OCI-LY7 (cell line): ENCODE measurements at regions not wholly inside any gene's neighbourhood (a gene's known extent, or its start where the extent isn't known, plus 50 kb on each side); places are given as distances from the start of the nearest gene placed in this dataset.

Source experiments
- BruUV-seq: library from RNA; stranded (reverse); fragments of 400-500 nt; replicated peaks from 2 replicates; lab custom pipeline; 2021; lab: Mats Ljungman, UMichigan
- CTCF ChIA-PET: fragments of 300-600 bp; sonication (Branson Sonifier 250); formaldehyde crosslinking; loops from one replicate; lab custom pipeline; 2022; ENCODE audit warnings: antibody characterized with exemption; ENCODE audit not compliant: unreplicated experiment; lab: Charles Lee
- POLR2A ChIA-PET: fragments of 300-600 bp; sonication (Branson Sonifier 250); formaldehyde crosslinking; loops from one replicate; lab custom pipeline; 2022; ENCODE audit warnings: antibody characterized with exemption; lab: Charles Lee
- DNase-seq: peaks from one replicate; pipeline ENCODE4 v3.0.0-alpha.2; 2015; ENCODE audit warnings: low spot score
- H2AFZ ChIP-seq: fragments of 200-600 bp; sonication (generic), shearing (Covaris generic); 2 replicates; pipeline ENCODE4 v1.6.1; 2014; ENCODE audit warnings: mild to moderate bottlenecking, antibody characterized with exemption, low read length, moderate library complexity
- H3K27ac ChIP-seq: fragments of 200-600 bp; sonication (generic); 2 replicates; pipeline ENCODE4 v1.5.1; 2014; ENCODE audit warnings: mixed run types, low read depth, mild to moderate bottlenecking, moderate library complexity, low read length, inconsistent platforms; ENCODE audit not compliant: poor library complexity, severe bottlenecking
- H3K36me3 ChIP-seq: fragments of 200-600 bp; sonication (generic); 2 replicates; pipeline ENCODE4 v1.6.1; 2014; ENCODE audit warnings: mild to moderate bottlenecking, antibody characterized with exemption, low read length, moderate library complexity, mixed read lengths; ENCODE audit not compliant: insufficient read depth
- H3K4me1 ChIP-seq: fragments of 200-600 bp; sonication (generic); 2 replicates; pipeline ENCODE4 v1.5.1; 2014; ENCODE audit warnings: mild to moderate bottlenecking, low read length; ENCODE audit not compliant: insufficient read depth, poor library complexity, severe bottlenecking
- H3K4me2 ChIP-seq: fragments of 200-600 bp; sonication (generic); 2 replicates; pipeline ENCODE4 v1.6.1; 2014; ENCODE audit warnings: mild to moderate bottlenecking, low read length
- H3K4me3 ChIP-seq: fragments of 200-600 bp; sonication (generic); 2 replicates; pipeline ENCODE4 v1.5.1; 2014; ENCODE audit warnings: mild to moderate bottlenecking, low read depth, low read length; ENCODE audit not compliant: poor library complexity, severe bottlenecking
- H3K79me2 ChIP-seq: fragments of 200-600 bp; sonication (generic); 2 replicates; pipeline ENCODE4 v1.6.1; 2016; ENCODE audit warnings: low read depth, mild to moderate bottlenecking, low read length, moderate library complexity, mixed read lengths; ENCODE audit not compliant: insufficient read depth
- H3K9me2 ChIP-seq: fragments of 200-600 bp; sonication (generic); 2 replicates; pipeline ENCODE4 v1.6.1; 2016; ENCODE audit warnings: mild to moderate bottlenecking, low read length, mixed read lengths; ENCODE audit not compliant: insufficient read depth
- H3K9me3 ChIP-seq: fragments of 200-600 bp; sonication (generic); 2 replicates; pipeline ENCODE4 v1.6.1; 2014; ENCODE audit warnings: mild to moderate bottlenecking, mixed run types, low read length, mixed read lengths
- H4K20me1 ChIP-seq: fragments of 200-600 bp; sonication (generic); 2 replicates; pipeline ENCODE4 v1.6.1; 2014; ENCODE audit warnings: mild to moderate bottlenecking, antibody characterized with exemption, low read length, moderate library complexity, mixed read lengths; ENCODE audit not compliant: insufficient read depth
- EZH2phosphoT487 ChIP-seq: fragments of 200-600 bp; sonication (generic); IDR thresholded peaks from 2 replicates; pipeline ENCODE4 v1.6.1; 2018; ENCODE audit warnings: low read depth, borderline replicate concordance, mild to moderate bottlenecking, mixed run types, antibody characterized with exemption, low read length, moderate library complexity, mixed read lengths
- intact Hi-C: fragments of 100-400 bp; cut with micrococcal nuclease; formaldehyde crosslinking; loops from one replicate; pipeline ENCODE4 v1.10.0; 2022; ENCODE audit not compliant: unreplicated experiment
- TF ChIP-seq, protein P1 (sequence below): fragments of 200-600 bp; sonication (generic); conservative IDR thresholded peaks from 2 replicates; pipeline ENCODE4 v1.5.1; 2014; ENCODE audit warnings: mild to moderate bottlenecking, antibody characterized with exemption, low read length, moderate library complexity, mixed read lengths

DNA sequence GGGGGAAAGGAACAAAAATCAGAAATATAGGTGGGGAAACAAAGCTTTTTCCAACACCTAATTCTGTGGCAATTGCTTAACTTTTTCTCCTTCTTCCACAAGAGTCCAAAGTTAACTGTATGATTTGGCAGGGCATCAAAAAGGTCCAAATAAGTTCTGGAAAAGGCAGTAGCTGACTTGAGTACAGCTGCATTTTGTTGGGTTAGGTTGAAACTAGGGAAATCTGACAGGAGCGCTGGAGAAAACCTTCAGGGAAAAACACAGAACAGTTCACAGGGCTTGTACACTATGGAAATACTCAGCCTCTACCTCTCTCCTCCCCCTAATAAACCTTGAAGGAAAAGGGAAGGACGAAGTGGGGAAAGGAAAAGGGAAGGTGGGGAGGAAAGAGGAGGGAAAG is 438.6 kb downstream of the ZEB2 start:
- BruUV-seq: no TSS peak
- TF ChIP-seq EZH2phosphoT487: no peak
- TF ChIP-seq, protein P1, sequence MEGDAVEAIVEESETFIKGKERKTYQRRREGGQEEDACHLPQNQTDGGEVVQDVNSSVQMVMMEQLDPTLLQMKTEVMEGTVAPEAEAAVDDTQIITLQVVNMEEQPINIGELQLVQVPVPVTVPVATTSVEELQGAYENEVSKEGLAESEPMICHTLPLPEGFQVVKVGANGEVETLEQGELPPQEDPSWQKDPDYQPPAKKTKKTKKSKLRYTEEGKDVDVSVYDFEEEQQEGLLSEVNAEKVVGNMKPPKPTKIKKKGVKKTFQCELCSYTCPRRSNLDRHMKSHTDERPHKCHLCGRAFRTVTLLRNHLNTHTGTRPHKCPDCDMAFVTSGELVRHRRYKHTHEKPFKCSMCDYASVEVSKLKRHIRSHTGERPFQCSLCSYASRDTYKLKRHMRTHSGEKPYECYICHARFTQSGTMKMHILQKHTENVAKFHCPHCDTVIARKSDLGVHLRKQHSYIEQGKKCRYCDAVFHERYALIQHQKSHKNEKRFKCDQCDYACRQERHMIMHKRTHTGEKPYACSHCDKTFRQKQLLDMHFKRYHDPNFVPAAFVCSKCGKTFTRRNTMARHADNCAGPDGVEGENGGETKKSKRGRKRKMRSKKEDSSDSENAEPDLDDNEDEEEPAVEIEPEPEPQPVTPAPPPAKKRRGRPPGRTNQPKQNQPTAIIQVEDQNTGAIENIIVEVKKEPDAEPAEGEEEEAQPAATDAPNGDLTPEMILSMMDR: no peak
- CTCF ChIA-PET: interaction anchor here (0.6 kb wide), 1 partner anchor 105 kb away, joined by 3 read pairs; no protein-coding TSS in a partner anchor

DNA sequence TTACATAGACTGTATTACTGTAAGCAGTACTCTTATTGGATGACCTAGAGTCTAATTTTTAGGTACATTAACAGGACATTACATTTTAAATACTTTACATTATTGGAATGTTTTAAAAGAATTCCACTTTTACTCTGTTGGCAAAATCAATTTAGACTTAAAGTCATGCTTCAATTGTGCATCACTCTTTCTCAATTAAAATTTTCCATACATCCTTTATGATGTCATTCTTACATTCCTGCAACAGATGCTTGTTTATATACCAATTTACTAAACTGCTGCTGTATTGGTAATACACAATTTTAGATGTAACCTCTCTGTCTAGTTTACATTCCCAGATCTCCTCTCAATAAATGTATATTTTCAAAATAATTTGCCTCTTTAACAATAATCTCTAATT is 440.1 kb downstream of the ZEB2 start:
- Histone ChIP-seq H2AFZ (no peak overlapping the region), H3K9me2 (no peaks in the 10 kb centered on the region), H3K36me3 (no peaks in the 10 kb centered on the region), H4K20me1 (no peaks in the 10 kb centered on the region), H3K4me3 (no peak overlapping the region), H3K27ac (no peak overlapping the region), H3K9me3 (no peaks in the 10 kb centered on the region), H3K4me2 (no peak overlapping the region), H3K4me1 (no peaks in the 10 kb centered on the region), H3K79me2 (no peaks in the 10 kb centered on the region)
- ChIA-PET CTCF (no interaction called here), POLR2A (interaction anchor here (0.7 kb wide), 1 partner anchor 69 kb away, joined by 3 read pairs; no protein-coding TSS in a partner anchor)
- no peak for TF ChIP-seq EZH2phosphoT487
- TF ChIP-seq, protein P1: no peak
- intact Hi-C loops: no loop called here
- no TSS peak for BruUV-seq
- no peak for DNase-seq

More for the DNA sequence above, 438.6 kb downstream of the ZEB2 start:
- POLR2A ChIA-PET: interaction anchor here (0.6 to 1.0 kb wide), 2 partner anchors 20 to 95 kb away, joined by 3 to 4 read pairs; no protein-coding TSS in a partner anchor
- Histone ChIP-seq H4K20me1 (no peaks in the 10 kb centered on the region), H3K4me3 (no peak overlapping the region), H3K4me2 (no peak overlapping the region), H3K9me3 (no peaks in the 10 kb centered on the region), H3K79me2 (no peaks in the 10 kb centered on the region), H3K9me2 (no peaks in the 10 kb centered on the region), H2AFZ (no peak overlapping the region), H3K36me3 (no peaks in the 10 kb centered on the region), H3K4me1 (no peaks in the 10 kb centered on the region), H3K27ac (no peak overlapping the region)
- no peak for DNase-seq
- intact Hi-C loops: no loop called here
